Vagina (tissue), 2 donors: ENCODE measurements at regions not wholly inside any gene's neighbourhood (a gene's known extent, or its start where the extent isn't known, plus 50 kb on each side); places are given as distances from the start of the nearest gene placed in this dataset.

Source experiments
- POLR2AphosphoS5 ChIP-seq, 2 donors: sonication (generic); formaldehyde crosslinking; IDR thresholded peaks; one replicate each; pipeline ENCODE4 v1.9.0; 2017; ENCODE audit warnings: antibody characterized with exemption in 2 of 2, mild to moderate bottlenecking in 2 of 2, low read depth in 1 of 2; ENCODE audit not compliant: insufficient read depth in 1 of 2
- TF ChIP-seq, protein P1 (sequence below), 3 experiments: fragments of 450-650 bp in 2 of 3; fragments of 200-600 bp in 1 of 3; sonication (generic) in 1 of 3; IDR thresholded peaks; one replicate each; pipeline ENCODE4 v1.5.1; 2017 to 2019; ENCODE audit warnings: antibody characterized with exemption in 3 of 3, mild to moderate bottlenecking in 2 of 3, moderate library complexity in 2 of 3

- TF ChIP-seq POLR2AphosphoS5 (IDR thresholded peaks at IDR 0.05; ENCODE audit: insufficient read depth in 1 of 2, low read depth in 1 of 2), result no peak
- TF ChIP-seq, protein P1, sequence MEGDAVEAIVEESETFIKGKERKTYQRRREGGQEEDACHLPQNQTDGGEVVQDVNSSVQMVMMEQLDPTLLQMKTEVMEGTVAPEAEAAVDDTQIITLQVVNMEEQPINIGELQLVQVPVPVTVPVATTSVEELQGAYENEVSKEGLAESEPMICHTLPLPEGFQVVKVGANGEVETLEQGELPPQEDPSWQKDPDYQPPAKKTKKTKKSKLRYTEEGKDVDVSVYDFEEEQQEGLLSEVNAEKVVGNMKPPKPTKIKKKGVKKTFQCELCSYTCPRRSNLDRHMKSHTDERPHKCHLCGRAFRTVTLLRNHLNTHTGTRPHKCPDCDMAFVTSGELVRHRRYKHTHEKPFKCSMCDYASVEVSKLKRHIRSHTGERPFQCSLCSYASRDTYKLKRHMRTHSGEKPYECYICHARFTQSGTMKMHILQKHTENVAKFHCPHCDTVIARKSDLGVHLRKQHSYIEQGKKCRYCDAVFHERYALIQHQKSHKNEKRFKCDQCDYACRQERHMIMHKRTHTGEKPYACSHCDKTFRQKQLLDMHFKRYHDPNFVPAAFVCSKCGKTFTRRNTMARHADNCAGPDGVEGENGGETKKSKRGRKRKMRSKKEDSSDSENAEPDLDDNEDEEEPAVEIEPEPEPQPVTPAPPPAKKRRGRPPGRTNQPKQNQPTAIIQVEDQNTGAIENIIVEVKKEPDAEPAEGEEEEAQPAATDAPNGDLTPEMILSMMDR (IDR thresholded peaks at IDR 0.05), result no peak
These were observed 415.1 kb upstream of the NEGR1 start for GRCh38 chr1:72697410-72697809.
